CD4-positive, alpha-beta T cell treated with Interleukin-6 at 100 ng/mL for 8 hours (primary cell): ENCODE measurements at regions not wholly inside any gene's neighbourhood (a gene's known extent, or its start where the extent isn't known, plus 50 kb on each side); places are given as distances from the start of the nearest gene placed in this dataset.
"Not testable (repeated sequence)": the region's sequence is repeated elsewhere in the genome, so short reads cannot be mapped to it uniquely, and the experiment has no call there.

Source experiments
- DNase-seq: peaks from one replicate; pipeline ENCODE4 v3.0.0-alpha.2; 2020; ENCODE audit warnings: mixed read lengths, low spot score

DNA sequence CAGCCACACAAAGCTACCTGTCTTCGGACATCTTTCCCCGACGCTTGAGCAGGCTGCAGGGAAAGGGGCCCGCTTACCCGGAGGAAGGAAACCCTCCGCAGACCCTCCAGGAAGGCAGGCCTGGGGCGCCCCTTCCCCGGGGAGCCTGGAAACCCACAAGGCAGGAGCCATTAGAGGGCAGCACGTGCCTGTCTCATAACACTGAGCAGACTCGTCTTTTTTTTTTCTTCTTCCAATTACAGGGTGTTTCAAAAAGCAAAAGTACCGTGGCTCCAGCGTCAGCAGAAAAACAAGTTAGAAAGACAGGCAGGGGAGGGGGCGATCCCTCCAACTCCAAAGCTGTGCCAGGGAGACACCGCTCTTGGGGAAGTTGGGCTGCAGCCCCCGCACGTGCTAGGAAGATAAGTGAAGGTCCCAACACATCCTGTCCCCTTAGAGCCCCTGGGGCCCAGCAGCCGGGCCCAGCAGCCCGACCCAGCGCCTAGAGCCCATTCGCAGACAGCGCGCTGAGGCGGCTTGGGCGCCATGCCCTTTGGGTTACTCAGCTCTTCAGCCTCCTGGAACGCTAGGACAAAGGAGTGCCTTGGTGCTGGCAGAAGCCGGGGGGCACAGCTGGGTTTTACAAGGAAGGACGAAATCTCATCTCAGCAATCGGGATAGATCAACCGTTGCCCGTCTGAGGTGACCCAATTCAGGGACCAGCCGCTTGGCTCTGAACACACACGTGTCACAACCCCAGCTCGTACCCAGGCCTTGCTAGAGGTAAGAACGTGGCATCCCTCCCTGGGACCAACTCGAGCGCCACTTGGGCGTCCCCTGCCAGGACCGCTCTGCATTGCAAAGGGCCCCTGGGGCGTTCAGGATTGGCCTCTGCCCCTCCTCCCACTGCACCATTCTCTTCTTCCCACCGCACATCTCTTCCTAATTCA is 136.3 kb downstream of the LY86 start:
- peak; percentile 27 for DNase-seq

DNA sequence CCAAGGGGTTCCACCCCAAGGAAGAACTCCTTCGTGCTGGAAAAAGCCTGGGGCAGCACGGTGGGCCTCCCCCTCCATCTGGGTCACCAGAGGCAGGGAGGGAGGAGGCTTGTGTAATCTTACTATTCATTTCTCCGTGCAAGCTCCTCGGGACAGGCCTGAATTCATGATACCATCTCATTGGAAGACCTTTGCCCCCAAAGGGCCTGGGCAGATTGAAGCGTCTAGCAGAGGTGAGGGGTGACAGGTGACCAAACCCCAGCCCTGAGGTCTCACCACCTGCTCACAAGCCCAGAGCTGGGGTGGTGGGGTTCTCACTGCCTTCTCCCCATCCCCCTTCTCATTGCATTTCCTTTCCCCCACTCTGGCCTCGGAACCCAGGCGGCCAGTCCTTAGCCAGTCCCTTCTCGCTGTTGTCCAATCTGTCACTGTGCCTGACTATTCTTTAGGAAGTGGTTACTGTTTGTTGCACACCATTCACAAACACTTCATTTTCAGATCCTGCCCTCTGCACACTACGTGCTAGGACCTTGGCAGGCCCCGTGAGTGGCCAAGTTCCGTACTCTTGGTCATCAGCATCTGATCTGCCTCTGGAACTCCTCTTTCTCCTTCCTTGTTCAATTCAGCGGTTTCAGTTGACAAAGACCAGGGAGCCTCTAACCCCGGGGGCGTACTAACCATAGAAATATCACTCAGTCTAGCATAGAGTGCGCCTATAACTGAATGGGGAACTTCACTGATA is 137.1 kb downstream of the LY86 start:
- DNase-seq: no peak

DNA sequence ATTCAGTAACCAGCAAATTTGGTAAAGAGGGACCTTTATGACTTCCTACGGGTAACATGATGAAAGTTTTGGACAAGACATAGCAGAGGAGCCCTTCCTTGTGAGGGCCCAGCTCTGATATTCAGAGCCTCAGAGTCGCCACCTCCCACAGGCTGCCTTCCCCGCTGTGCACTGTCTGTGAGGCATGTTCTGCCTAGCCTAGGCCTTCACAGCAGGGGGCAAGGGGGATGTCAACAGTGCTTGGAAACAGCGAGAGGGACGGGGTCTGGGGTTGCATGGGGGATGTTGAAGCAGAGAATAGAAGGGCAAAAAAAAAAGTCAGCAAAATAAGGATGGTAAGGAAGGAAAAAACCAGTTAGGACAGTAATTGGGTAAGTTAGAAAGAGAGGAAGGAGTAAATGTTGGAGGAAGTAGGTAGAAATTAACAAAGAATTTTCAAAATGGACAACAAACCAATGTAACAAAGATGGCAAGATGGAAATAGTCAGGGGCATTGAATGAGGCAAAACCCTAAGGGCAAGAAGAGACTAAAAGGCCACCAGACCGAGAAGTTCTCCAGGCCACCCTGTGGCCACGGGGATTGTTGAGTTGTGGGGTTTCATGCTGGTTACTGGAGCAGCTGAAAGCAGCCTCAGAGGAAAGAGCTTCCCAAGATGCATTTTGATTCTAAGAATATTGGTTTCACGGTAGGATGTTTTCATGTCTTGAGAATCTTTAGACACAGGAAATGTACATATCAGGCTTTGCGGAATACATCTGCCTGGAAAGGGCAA is 139.8 kb downstream of the LY86 start:
- no peak for DNase-seq

DNA sequence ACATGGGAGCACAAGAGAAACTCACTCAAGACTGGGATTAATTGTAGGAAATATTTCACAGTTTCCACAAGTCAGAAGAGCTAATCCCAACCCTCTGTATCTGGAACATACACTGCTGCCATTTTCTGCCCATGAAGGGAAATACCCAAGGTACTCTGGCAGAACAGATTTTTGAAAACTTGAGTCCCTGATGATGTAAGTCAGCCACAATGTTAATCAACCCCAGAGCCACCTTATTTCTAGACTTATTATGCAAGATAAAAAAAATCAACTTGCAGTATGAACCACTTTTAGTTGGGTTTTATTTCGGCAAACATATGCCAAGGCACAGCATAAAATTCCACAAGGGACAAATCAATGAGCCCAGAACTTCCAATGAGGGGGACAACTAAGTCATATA is 141.5 kb downstream of the LY86 start:
- DNase-seq: no peak

DNA sequence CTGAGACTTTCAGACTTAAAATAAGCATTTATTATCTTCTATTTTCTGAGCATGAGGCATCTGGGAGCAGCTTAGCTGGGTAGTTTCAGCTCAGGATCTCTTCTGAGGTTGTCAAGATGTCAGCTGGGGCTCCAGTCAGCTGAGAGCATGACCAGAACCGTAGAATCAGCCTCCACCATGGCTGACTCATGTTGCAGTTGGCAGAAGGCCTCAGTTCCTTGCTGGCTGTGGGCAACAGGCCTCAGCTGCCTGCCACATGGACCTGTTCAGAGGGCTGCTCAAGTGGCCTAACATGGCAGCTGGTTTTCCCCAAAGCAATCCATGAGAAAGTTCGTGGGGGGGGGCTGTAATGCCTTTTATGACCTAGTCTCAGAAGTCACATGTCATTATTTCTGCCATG is 142.3 kb downstream of the LY86 start:
- DNase-seq: no peak

DNA sequence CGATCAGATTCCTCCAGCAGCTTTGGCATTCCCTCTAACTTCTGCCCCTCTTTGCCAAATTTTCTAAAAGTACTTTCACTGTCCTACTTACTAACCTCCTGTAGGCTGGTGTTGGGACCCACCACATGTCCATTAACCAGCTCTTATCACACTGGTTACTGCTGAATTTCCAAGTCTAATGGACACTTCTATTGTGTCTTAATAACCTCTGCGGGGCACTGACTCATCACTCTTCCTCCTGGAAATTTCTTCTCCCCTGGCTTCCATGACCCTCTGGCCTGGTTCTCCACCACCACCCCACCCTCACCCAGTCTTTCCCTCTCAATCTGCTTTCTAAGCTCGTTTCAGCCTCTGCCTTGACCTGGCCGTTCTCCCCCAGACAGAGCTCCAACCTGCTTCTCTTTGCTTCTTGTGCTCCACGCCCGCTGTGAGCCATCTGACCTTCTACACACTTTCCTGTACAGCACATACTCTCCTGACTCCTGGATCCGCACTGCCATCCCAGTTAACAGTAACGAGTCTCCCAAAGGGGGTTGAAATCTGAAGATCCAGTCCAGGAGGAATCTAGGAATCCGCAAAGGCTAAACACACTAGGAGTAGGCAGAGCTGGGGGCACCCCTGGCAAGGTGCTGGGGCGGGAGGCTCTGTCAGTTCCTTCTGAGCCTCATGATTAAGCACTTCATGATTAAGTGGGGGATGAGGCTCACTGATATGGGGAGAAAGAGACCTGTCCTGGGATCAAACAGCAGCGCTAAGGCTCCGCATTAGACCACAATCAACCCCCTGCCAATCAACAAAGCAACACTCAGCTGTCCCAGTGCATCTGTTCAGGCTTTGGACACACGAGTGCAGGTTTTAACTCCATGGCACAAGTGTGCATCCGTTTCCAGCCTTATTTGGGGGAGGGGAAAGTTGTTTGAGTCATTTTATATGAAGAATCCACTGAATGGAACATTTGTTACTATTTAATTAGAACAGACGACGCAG is 146.3 kb downstream of the LY86 start:
- DNase-seq: no peak

DNA sequence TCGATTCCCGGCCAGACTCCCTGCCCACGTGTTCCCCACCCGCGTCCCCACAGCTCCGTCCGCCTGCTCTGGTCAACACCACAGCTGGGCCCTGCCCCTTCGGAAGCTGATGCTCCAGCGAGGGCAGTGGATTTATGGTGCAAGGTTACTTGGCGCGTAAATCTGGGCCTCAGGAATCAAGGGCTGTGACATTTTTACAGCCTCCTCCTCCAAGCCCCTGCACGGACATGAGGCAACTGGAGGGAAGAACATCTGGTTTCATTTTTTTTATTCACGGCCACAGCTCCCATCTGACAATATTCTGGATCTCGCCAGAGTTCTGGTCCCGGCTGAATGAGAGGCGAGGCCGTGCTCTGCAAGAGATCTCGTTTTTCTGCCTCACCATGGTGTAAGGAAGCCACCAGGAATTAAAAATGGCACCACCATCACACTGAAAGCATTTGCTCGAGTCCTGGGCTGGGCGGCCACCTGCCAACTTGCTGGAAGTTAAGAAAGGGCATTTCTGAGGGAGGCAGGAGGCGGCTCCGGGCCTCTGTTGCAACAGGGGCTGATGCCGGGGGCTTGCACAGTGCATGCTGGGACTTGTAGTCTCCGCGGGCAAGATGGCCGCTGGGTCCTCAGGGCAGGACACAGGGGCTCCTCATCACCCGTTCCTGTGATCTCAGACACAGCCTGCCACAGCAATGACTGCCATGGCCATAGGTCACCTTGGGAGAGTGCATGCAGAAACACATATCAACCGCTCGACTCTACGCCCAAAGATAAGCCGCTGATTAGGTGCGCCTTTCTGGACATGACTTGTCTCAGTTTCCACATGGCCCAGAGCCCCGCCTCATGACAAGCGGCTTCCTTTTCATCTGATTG is 148.5 kb downstream of the LY86 start:
- DNase-seq: no peak

DNA sequence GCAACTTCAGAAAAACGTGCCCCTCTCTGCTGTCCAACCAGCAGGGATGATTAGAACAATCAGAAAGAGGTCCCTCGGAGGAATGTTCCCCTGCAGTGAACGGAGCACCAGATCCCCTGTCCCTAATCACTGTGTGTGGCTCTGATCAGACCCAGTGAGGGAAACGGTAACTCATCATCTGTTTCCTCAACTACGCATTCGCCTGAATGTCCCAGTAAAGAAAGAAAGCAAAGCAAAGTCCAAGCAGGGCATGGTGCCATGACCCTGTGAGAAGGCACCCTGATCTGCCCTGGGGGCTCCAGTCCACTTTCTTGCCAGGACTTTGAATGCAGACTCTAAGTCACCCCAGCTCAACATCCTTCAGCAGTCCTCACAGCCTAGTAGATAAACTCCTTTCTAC is 149.2 kb downstream of the LY86 start:
- no peak for DNase-seq

DNA sequence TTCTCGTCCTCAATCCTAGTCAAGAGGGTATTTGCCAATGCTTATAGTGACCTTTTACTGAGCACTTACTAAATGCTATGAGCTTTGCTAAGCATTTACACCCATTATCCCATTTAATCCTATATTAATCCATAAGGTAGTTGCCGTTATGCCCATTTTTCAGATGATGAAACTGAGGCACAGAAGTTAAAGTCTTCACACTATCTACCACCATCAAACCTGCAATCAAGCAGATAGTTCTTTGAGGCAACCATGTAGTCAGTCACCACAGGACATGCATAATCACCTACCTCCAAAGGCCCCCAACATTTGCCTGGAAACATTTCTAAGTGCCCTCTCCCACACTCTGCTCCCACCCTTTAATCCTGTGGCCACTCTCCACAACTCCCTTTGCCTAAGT is 149.6 kb downstream of the LY86 start:
- DNase-seq: no peak

DNA sequence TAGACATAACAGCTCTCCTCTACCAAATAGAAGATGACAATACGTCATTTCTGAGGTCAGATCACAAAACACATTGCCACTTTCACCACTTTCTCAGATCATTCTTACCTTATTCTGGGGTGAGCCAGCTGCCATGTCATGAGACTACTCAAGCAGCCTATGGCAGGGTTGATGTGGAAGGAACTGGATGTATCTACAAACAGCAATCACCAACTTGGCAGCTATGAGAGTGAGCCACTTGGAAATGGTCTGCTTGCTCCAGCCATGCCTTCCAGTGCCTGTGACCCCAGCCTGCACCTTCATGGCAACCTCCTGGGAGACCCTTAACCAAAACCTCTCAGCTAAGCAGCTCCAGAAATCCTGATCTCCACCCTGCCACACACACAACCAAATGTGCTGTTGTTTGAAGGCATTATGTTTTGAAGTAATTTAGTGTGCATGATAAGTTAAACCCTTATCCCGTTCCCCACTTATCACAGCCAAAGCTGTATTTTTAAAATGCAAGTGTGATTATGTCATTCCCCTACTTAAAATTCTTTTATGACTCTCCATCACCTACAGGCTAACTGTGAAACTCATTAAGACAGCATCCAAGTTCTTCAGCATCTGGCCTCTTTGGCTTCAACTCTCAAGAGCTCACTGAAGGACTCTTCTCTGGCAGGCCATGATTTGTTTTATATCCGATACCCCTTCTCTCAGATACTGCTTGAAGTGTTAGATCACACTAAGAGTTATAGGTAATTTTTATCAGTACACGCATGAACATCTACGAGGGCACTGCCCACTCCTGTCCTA is 150.6 kb downstream of the LY86 start:
- DNase-seq: no peak

DNA sequence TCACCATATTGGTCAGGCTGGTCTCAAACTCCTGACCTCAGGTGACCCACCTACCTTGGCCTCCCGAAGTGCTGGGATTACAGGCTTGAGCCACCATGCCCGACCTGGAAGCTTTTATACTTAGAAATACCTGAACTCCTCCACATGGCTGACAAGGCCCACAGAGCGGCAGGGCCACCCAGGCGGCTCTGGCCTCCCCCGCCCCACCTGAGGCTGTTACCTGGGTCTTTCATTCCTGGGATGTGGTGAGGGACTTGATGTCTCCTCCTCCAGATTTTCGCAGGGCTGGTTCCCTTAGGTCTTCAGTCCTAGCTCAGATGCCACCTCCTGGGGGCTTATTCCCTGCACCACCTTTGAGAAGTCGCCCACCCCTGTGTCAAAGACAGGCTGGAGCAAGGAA is 152.1 kb downstream of the LY86 start:
- no peak for DNase-seq

DNA sequence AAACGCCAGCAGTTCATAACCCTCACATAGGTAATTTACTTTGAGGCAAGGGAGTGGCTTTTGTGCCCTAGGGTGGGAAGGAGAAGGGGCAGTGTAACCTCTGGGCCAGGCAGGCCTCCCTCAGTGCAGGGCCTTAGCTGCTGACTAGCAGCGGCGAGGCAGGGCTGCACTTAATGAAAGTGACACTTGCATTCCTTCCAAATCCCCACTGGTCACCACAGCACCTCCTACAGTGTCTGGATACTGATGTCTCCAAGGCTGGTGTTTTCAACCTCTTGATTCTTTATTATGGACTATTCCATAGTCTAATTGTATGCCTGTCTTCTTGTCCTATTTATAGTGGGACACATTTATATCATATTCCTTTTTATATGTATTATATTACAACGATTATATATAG is 152.7 kb downstream of the LY86 start:
- DNase-seq: no peak

DNA sequence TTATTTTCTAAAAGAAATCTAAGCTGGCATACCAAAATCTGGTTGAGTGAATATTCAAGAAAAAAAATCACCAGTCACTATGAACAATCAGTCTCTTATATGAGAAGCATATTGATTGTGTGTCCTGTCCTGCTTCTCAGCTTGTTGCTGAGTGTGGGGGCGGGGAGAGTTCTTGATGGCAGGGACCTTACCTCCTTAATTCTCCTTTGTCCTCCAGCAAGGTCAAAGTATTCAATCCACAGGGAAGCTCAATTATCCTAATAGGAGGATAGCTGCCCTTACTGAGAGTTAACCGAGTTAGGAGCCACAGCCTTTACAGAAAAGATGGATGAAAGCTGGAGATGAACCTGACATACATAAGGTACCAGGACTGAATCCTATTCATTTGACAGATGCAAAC is 154.0 kb downstream of the LY86 start:
- DNase-seq: no peak

DNA sequence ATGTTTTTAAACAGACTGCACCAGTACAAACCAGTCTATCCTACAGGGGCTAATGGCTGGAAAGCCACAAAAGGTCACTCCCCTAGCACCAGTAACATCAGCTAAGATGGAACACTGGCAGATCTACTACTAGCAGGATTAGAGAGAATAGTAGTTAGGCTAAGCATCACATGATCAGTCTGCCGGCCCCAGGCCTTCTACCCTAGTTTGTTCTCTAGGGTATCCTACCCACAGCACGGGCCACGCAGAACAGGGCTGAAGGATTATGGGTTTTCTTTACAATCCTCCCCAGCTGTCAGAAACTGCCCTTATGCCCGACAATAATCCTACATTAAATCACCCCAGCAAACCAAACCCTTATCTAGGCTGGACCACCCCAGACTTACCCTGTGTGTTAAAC is 156.0 kb downstream of the LY86 start:
- no peak for DNase-seq

DNA sequence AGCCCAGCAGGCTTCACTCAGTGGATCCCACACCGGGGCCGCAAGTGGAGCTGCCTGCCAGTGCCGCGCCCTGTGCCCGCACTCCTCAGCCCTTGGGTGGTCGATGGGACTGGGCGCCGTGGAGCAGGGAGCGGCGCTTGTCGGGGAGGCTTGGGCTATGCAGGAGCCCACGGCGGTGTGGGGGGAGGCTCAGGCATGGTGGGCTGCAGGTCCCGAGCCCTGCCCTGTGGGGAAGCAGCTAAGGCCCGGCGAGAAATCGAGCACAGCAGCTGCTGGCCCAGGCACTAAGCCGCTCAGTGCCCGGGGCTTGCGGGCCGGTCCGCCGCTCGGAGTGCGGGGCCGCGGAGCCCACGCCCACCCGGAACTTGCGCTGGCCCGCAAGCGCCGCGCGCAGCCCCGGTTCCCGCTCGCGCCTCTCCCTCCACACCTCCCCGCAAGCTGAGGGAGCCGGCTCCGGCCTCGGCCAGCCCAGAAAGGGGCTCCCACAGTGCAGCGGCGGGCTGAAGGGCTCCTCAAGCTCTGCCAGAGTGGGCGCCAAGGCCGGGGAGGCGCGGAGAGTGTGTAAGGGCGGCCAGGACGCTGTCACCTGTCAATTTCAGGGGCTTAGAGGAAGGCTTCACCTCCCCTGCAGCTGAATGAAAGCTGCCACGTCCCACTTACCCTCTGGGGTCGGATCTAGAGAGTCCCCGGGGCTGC is 157.3 kb downstream of the LY86 start:
- not testable (repeated sequence) for DNase-seq

DNA sequence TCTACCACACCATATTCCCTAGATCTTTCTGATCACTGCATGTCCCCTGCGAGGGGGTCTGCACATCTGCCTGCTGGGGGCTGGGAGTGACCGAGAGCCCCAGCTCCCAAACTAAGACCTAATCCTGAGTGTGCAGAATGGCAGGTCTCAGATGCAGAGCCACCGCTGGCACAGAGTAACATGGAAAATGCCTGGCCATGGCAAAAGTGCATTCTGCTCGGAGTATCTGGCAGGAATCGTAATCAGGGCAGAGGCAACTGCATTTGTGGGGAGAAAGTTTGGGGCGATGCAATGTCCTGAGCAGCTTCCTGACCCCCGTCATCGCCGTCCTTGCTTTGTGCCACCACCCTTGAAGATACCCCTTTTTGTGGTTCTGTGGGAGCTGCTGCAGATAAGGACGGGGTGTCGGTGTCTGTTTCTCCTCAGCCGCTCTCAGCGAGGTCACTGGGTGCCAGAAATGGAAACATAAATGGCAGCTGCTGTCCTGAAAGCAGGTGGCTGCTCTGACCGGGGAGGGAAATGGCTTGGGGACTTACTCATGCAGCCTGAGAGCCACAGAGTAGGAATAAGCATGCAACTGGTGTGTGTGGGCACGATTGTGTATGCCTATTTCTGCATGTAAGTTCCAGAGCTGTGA is 157.9 kb downstream of the LY86 start:
- no peak for DNase-seq

DNA sequence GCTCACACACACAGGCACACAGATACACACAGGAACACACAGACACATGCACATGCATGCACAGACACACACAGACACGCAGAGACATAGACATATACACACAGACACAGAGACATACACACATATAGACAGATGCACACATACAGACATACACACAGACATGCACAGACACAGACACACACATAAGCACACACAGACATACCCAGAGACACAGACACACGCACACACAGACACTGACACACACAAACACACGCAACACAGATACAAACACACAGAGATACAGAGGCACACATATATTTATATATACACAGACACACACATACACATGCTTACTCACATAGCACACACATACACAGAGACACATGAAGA is 158.4 kb downstream of the LY86 start:
- DNase-seq: no peak

DNA sequence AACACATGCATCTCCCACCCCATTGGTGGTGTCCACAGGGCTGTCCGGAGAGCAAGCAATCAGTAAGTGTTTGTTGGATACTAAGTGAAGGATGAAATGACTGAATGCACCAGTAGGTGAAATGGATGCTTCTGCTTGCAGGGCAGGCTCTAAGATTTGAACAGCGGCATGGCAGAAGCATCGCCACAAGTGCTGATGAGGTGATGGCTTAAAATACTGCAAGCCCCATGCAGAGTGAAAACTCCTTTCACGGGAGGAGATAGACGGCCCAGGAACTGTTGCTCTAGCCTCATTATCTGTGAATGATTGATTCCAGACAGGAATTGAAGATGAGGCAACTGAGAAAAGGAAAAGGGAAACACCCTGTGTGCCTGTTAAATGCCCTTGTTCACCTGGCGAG is 158.9 kb downstream of the LY86 start:
- no peak for DNase-seq

DNA sequence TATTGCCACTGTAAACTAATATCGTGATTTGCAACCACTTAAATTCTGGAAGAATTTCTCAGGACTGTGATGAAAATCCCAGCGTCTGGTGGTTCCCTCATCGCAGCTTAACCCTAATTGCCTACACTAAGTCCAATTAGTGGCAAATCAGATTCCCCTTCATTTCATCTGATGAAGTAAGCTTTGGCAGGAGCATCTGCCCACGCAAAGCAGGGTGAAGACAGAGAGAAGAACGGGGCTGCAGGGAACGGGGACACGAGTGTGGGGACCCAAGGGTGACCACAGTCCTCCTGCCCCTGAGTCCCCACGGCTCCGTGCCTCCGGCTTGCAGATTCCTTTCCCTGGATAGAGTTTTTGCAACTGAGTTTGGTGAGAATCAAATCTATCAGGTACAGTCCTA is 159.5 kb downstream of the LY86 start:
- DNase-seq: no peak
